ENCODE measurements at regions not wholly inside any gene's neighbourhood (a gene's known extent, or its start where the extent isn't known, plus 50 kb on each side); places are given as distances from the start of the nearest gene placed in this dataset.
"Not testable (repeated sequence)": the region's sequence is repeated elsewhere in the genome, so short reads cannot be mapped to it uniquely, and the experiment has no call there.

DNA sequence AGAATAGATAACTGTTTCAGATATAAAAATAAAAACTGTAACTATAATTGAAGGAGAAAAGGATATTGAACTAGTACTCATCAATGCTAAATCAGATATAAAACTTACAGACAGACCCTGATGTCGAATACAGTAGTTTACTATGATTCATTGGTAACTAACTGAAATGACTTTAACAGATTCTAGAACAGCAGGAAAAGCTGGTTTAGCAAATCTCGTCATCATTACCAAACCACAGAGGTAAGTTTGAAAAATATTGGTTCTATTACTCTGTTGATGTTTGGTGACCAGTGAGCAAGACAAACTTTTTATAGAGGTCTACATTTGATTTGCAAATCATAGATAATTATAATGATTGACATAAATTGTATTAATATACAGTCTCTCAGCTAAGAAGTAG, 551.4 kb upstream of the ADGRL3 start:
- DNase-seq (ENCODE audit: low spot score): no peak

GRCh38 chr4:60652933-60653332, 547.2 kb upstream of the ADGRL3 start:
- DNase-seq (ENCODE audit: low spot score): no peak

- DNase-seq (ENCODE audit: low spot score): no peak
Observed at GRCh38 chr4:60655356-60655755, 544.8 kb upstream of the ADGRL3 start.

GRCh38 chr4:60656171-60656570, 544.0 kb upstream of the ADGRL3 start:
- no peak for DNase-seq (ENCODE audit: low spot score)

DNA sequence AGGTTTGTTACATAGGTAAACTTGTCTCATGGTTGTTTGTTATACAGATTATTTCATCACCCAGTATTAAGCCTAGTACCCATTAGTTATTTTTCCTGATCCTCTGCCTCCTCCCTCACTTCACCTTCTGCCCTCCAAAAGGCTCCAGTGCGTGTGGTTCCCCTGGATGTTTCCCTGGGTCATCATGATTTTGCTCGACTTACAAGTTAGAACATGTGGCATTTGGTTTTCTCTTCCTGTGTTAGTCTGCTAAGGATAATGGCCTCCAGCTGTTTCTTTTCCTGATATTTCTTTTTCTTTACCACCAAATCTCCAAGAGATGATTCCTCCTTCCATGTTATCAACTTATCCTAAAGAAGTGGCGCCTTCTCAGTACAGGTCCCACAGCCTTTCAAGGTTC, 543.1 kb upstream of the ADGRL3 start:
- no peak for DNase-seq (ENCODE audit: low spot score)

DNA sequence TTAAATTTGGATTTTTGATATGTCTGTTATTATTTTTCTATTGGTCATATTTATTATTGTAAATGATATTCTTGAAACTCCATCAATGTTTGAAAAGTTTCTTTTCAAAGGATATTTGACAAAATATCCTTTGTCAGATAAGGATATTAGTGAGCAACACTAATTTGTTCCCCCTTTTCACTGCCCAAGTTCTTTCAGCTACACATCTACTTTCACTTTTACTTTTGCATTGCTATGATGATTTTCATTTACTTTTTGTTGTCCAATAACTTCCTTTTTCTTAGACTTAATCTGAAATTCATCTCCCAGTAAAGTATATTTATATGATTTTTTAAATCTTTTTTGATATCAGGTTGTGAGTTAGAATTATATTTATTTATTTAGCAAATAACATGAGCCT, 542.3 kb upstream of the ADGRL3 start:
- DNase-seq (ENCODE audit: low spot score): no peak

GRCh38 chr4:60663769-60664168, 536.4 kb upstream of the ADGRL3 start:
- no peak for DNase-seq (ENCODE audit: low spot score)

DNA sequence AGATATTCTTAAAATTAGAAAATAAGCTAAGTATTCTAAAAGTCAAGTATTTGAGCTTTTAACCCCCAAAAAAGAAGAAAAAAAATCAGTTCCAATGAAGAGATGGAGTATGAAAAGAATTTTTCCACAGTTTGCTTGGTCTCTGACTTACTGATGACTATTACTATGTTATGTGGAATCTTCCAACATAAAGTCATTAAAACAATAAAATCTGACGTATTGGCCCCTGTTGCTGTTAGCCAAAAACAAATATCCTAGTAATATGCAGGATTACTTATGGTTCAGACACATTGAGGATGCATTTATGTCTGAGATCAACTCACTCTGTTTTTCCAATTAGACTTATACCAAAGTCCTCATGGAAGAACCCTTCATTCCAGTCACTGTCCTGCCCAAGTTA, 517.2 kb upstream of the ADGRL3 start:
- no peak for DNase-seq (ENCODE audit: low spot score)

DNA sequence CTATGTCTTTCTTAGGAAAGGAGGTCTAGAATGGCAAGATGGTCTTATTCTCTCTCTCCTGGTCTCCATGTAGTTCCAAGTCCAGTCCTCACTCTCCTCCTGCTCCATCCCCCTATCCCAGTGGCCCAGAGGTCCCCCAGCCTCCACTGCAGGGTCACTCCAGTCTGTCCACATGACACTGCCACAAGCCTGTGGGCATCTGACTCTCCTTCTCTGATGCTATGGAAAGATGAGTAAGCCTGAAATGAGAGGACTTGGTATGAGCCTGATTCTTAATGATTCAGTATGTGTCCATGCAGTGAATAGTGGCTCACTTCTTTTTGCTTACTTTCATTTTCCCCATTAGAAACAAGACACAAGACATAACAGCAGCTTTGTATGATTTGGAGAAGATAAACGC, 516.8 kb upstream of the ADGRL3 start:
- DNase-seq (ENCODE audit: low spot score): no peak

DNA sequence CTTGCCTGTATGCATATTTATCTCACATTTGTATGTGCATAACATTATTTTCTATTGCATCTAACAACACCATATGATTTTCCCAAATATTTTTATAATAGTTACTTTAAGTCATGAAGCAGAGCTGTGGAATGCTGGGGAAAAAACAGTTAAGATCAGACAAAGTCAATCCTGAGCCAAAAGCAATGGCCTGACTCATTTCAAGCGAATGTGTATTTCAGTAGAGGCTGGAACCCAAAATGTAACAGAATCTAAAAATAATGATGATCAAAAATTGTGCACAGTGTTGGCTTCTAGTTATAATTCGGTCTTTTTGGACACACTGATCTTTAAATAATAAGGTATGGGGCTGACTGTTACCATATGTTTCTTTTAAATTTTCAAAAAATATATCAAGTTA, 516.2 kb upstream of the ADGRL3 start:
- DNase-seq (ENCODE audit: low spot score): no peak

GRCh38 chr4:60696062-60696461, 504.1 kb upstream of the ADGRL3 start:
- not testable (repeated sequence) for DNase-seq (ENCODE audit: low spot score)

DNA sequence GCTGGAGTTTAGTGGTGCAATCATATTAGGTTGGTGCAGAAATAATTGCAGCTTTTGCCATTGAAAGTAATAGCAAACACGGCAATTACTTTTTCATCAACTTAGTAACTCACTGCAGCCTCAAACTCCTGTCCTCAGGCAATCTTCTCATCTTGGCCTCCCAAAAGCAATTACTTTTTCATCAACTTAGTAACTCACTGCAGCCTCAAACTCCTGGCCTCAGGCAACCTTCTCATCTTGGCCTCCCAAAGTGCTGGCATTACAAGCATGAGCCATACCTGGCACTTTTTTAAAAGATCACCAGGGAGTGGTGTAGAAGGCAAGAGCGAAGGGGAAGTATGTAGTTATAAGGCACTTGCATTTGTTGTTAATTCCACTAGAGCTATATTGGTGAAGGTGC, 491.1 kb upstream of the ADGRL3 start:
- no peak for DNase-seq (ENCODE audit: low spot score)

DNA sequence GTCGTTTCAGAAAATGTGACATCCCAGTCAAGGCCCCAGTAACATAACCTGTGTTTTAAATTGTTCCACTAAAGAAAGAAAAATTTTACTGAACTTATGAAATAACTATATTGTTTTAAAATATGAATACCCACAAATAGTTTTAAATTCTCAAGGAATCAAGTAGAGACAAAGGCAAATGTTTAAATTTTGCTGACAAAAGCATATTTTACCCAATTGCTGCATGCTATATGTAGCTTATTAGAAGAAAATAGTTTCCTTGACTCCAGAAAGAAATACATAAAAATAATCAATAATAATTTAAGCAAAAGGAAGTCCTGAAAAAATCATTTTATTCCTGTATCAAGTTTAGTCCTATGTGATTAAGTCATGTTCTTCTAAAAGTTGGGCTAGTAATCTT, 481.3 kb upstream of the ADGRL3 start:
- DNase-seq (ENCODE audit: low spot score): no peak

GRCh38 chr4:60721685-60722084, 478.4 kb upstream of the ADGRL3 start:
- DNase-seq (ENCODE audit: low spot score): no peak

DNA sequence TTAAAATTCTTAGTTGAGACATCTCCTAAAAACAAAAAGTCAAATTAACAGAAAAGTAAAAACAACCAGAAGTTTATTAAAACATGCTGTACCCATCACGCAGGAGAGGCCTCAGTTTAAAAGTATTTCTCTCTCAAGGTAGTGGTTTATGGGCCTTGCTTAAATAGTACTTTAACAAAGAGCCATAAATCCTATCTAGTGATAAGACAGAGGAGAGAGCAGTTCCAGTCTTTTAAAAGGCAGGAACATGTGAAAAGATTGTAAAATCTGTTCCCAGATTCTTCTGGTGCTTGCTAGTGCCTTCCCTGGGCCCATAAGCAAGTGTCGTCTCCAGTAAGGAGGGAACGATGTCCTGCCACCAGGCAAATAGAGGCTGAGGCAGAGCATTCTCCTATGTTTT, 476.3 kb upstream of the ADGRL3 start:
- no peak for DNase-seq (ENCODE audit: low spot score)

DNA sequence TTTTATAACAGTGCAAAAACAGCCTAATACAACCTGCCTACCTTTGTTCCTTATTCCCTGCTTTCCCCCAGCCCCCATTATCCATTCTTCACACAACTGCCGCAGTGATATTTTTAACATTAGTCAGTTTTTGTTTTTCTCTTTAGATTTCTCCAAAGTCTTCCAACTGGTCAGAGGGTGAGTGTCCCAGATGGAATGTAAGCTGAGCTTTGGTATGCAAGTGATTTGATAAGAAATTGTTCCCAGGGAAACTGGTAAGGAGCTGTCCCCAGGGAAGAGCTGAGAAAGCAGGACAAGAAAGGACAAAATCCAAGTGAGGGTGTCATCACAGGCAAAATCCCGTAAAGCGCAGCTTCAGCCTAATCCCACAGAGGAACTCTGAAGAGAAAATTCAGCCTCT, 475.5 kb upstream of the ADGRL3 start:
- DNase-seq (ENCODE audit: low spot score): no peak

GRCh38 chr4:60726779-60727178, 473.3 kb upstream of the ADGRL3 start:
- DNase-seq (ENCODE audit: low spot score): no peak

DNA sequence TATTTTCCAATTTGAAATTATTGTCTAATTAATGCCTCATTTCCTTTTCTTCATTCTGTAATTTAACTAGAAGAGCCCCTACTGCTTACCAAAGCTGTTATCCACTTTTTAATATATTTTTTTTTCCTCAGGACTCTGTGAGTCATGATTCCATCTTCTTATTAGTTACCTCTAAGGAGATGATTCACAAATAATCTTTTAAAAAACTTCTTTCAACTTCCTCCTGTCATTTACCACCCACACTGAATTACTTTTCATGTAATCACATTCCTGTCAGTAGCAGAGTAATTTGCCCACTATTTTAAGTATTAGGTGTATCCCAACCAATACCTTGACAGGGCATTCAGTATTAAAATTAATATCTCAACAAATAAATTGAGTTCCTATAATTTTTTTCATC, 470.9 kb upstream of the ADGRL3 start:
- peak; percentile 58 for DNase-seq (ENCODE audit: low spot score)

DNA sequence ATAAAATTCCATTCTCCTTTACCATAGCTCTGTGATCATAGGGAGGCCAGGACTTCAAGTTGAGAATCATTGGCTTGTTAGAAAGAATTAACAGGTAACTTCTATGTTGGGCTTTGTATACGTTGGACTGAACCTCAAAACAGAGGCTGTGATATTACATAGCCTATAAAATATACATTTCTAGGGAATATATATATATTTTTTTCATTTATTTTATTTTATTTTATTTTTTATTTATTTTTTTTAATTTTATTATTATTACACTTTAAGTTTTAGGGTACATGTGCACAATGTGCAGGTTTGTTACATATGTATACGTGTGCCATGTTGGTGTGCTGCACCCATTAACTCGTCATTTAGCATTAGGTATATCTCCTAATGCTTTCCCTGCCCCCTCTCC, 470.4 kb upstream of the ADGRL3 start:
- DNase-seq (ENCODE audit: low spot score): not testable (repeated sequence)

GRCh38 chr4:60737858-60738257, 462.3 kb upstream of the ADGRL3 start:
- DNase-seq (ENCODE audit: low spot score): no peak

DNA sequence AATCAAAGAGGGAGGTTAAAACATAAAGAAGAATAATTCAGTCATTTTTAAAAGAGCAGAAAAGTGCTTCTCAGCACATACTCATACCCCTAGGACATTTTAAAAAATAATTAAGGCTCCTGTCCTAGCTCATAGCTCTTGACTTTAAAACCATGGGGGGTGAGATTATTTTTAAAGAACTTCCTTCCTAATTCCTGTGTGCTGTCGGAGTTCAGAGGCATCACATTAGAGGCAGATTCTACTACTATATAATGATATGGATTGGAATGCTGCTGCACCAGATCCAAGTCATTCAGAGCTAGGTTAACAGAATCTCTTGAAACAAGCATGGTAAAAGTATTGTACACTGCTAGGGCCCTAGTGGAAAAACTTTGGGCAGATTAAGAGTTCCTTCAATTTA, 456.5 kb upstream of the ADGRL3 start:
- DNase-seq (ENCODE audit: low spot score): no peak

DNA sequence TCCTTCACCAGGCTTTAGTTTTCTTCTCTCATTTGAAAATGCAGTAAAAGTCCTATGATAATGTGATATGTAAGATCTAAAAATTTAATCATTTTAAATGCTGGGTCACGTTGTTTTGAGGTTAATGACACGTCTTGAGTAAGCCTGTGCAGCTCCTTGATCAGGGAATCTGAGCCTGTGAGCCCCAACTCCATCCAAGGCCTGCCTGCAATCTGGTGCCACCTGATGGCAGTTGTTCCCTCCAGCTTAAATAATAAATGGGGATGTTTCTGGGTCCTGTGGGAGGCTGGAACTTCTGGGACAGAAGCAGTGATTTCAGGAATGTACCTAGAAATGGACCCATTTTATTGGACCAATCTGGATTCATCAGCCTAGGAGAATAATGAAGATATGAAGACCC, 455.4 kb upstream of the ADGRL3 start:
- DNase-seq (ENCODE audit: low spot score): no peak

DNA sequence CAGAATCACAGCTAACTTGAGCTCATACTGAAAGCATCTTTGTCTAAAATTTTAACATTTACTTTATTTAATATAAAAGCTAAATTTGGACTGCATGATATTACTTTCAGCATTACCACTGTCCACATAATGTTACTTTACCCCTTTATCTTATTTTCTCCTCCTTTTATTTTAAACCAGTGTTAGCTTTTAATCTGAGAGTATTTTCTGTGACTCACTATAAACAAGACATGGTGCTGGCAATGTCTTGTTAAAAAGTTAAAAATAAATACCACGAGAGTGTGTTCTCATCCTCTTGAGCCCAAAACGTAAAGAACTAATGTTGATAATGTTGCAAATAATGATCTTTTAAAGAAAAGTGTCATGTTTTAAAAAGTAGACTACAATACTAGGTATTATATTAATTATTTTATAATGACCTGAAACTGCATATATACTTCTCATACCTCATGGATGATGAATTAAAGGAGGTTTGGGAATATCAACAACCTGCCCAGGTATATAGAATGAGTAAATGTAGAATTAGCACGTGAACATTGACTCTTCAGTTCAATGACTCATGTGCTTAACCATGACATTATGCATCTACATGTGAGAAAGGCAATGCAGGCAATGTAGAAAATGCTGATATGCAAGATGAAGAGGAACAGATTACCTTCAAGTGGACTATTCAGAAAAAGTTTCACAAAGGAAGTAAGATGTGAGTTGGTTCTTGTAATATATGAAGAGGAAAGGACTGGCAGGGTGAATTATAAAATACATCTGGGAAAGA, 454.1 kb upstream of the ADGRL3 start:
- no peak for DNase-seq (ENCODE audit: low spot score)

DNA sequence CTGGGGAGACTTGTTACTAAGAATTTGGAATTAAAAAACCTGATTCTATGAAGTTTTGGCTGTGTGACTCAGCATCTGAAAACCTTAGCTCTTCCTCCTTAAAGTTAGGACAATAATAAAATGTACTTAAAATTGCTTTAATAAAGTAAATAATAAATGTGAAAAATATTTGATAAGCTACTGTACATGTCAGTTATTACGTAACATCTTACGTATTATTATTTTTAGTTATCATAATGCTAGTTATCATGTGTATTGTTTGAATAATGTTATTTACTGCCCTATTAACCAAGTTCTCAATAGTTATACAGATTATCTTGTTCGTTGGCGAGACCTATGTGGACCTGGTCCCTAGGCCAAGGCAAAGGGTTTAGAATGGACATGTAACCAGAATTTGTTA, 449.2 kb upstream of the ADGRL3 start:
- DNase-seq (ENCODE audit: low spot score): no peak

Measured in putamen (tissue), 1 donor.